ENCODE measurements at regions not wholly inside any gene's neighbourhood (a gene's known extent, or its start where the extent isn't known, plus 50 kb on each side); places are given as distances from the start of the nearest gene placed in this dataset.
"Not testable (repeated sequence)": the region's sequence is repeated elsewhere in the genome, so short reads cannot be mapped to it uniquely, and the experiment has no call there.

DNA sequence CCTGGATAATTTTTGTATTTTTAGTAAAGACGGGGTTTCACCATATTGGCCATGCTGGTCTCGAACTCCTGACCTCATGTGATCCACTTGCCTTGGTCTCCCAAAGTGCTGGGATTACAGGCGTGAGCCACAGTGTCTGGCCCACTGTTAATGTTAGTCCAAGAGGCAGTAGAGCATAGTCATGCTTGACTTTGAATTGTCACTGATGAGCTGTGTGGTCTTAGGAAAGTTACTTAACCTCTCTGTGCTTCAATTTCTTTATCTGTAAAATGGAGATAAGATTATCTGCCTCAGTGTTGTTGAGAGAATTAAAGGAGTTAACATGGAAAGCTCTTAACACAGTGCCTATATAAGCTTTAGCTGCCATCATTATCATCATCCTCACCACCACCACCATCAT is 78.1 kb downstream of the TBX3 start:
- Mint-ChIP-seq H3K27ac (no peak overlapping the region), H3K36me3 (ENCODE audit: low read depth) (no peaks in the 10 kb centered on the region), H3K9me3 (no peaks in the 10 kb centered on the region), H3K4me1 (ENCODE audit: low read depth) (no peaks in the 10 kb centered on the region), H3K27me3 (no peaks in the 10 kb centered on the region), H3K4me3 (no peak overlapping the region)
- ATAC-seq, result no peak
- DNase-seq, result no peak
- intact Hi-C loops (cut with micrococcal nuclease), result no loop called here
- CTCF ChIA-PET, result no interaction called here
- TF ChIP-seq, protein P1, sequence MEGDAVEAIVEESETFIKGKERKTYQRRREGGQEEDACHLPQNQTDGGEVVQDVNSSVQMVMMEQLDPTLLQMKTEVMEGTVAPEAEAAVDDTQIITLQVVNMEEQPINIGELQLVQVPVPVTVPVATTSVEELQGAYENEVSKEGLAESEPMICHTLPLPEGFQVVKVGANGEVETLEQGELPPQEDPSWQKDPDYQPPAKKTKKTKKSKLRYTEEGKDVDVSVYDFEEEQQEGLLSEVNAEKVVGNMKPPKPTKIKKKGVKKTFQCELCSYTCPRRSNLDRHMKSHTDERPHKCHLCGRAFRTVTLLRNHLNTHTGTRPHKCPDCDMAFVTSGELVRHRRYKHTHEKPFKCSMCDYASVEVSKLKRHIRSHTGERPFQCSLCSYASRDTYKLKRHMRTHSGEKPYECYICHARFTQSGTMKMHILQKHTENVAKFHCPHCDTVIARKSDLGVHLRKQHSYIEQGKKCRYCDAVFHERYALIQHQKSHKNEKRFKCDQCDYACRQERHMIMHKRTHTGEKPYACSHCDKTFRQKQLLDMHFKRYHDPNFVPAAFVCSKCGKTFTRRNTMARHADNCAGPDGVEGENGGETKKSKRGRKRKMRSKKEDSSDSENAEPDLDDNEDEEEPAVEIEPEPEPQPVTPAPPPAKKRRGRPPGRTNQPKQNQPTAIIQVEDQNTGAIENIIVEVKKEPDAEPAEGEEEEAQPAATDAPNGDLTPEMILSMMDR (IDR thresholded peaks at IDR 0.05), result no peak
- POLR2A ChIA-PET, result no interaction called here

DNA sequence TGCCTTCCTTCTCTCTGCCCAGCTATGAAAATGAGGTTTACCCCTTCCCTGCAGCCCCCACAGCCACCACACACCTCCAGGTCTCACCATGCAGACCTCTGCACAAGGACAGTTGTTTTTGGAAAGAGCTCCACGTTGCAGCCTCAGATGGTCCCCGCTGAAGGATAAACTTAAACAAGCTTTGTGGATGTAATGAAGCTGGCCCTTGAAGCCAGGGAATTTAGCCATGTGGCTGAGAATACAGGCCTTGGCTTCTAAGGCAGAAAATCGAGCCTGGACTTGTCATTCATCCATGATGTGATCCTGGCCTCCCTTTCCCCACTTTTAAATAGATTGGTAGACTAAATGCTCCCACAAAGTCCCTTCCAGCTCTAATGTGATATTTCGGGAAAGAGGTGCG is 79.4 kb downstream of the TBX3 start:
- CTCF ChIA-PET, result no interaction called here

DNA sequence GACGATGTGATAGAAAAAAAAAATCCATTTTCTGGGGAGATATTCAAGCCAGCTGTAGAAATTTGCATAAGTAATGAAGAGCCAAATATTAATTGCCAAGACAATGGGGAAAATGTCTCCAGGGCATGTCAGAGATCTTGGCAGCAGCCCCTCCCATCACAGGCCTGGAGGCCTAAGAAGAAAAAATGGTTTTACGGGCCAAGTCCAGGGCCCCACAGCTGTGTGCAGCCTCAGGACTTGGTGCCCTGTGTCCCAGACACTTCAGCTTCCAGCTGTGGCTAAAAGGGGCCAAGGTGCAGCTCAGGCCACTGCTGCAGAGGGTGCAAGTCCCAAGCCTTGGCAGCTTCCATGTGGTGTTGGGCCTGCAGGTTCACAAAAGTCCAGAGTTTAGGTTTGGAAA is 83.4 kb downstream of the TBX3 start:
- H3K4me1 Mint-ChIP-seq (ENCODE audit: low read depth); CTCF ChIA-PET; H3K4me3 Mint-ChIP-seq: not testable (repeated sequence)

More for the DNA sequence above, 79.4 kb downstream of the TBX3 start:
- no peak for ATAC-seq
- Mint-ChIP-seq H3K4me1 (ENCODE audit: low read depth) (no peaks in the 10 kb centered on the region), H3K27ac (no peak overlapping the region), H3K4me3 (no peak overlapping the region), H3K9me3 (no peaks in the 10 kb centered on the region), H3K36me3 (ENCODE audit: low read depth) (no peaks in the 10 kb centered on the region), H3K27me3 (no peaks in the 10 kb centered on the region)
- TF ChIP-seq, protein P1 (IDR thresholded peaks at IDR 0.05), result no peak
- POLR2A ChIA-PET, result interaction anchor here (0.6 kb wide), 1 partner anchor 510 kb away, joined by 3 read pairs; no protein-coding TSS in a partner anchor
- intact Hi-C loops (cut with micrococcal nuclease), result no loop called here
- DNase-seq, result no peak

DNA sequence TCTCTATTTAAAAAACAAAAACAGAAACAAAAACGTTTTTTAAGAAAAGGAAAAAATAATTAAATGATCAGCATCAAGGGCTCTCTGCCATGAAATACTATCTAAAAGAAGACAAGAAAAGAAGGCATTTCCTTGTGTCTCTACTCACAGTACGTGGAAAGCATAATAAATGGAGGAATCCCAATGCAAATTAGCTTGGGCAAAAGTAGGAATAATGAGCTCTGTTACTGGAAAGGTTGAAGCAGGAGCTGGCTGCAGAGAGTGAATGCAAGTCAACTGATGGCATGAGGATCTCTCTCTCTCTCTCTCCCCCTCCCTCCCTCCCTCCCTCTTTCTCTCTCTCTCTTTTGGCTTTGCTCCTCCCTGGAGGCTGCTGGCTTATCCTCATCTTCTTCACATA is 85.9 kb downstream of the TBX3 start:
- ATAC-seq (no peak), DNase-seq (no peak)
- H3K27ac Mint-ChIP-seq, result no peak overlapping the region
- H3K4me1 Mint-ChIP-seq (ENCODE audit: low read depth), result no peaks in the 10 kb centered on the region
- peaks cover 3% of the 10 kb centered on the region for H3K27me3 Mint-ChIP-seq
- TF ChIP-seq, protein P1 (IDR thresholded peaks at IDR 0.05), result no peak
- H3K4me3 Mint-ChIP-seq, result no peak overlapping the region
- CTCF ChIA-PET, result no interaction called here
- no peaks in the 10 kb centered on the region for H3K36me3 Mint-ChIP-seq (ENCODE audit: low read depth)
- H3K9me3 Mint-ChIP-seq, result no peaks in the 10 kb centered on the region
- POLR2A ChIA-PET, result no interaction called here
- intact Hi-C loops (cut with micrococcal nuclease), result no loop called here

More for the DNA sequence above, 83.4 kb downstream of the TBX3 start:
- DNase-seq; H3K36me3 Mint-ChIP-seq (ENCODE audit: low read depth); POLR2A ChIA-PET; H3K27me3 Mint-ChIP-seq; ATAC-seq; H3K27ac Mint-ChIP-seq; intact Hi-C loops (cut with micrococcal nuclease); H3K9me3 Mint-ChIP-seq: not testable (repeated sequence)

DNA sequence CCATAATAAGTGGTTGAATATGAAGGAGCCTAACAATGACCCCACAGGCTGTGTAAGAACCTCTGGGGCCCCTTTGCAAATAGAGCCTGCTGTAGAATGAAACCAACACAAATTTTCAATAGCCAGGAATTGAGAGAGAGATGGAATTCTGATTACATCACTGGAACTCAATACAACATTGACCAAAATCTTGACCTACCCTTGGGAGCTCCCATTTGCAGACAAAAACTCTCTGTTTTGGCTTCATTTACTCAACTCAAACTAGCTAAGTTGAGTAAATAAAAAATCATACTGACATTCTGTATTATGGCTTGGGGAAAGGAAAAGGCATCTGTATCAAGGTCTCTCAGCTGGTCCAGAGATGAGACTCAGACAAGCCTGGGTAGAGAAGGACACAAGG is 91.0 kb downstream of the TBX3 start:
- ATAC-seq (no peak), DNase-seq (no peak)
- CTCF ChIA-PET, result no interaction called here
- Mint-ChIP-seq H3K27ac (no peak overlapping the region), H3K36me3 (ENCODE audit: low read depth) (no peaks in the 10 kb centered on the region), H3K4me1 (ENCODE audit: low read depth) (no peaks in the 10 kb centered on the region), H3K27me3 (peaks cover 3% of the 10 kb centered on the region), H3K4me3 (no peak overlapping the region), H3K9me3 (peaks cover 6% of the 10 kb centered on the region)
- TF ChIP-seq, protein P1 (IDR thresholded peaks at IDR 0.05), result no peak
- intact Hi-C loops (cut with micrococcal nuclease), result no loop called here
- POLR2A ChIA-PET, result no interaction called here

DNA sequence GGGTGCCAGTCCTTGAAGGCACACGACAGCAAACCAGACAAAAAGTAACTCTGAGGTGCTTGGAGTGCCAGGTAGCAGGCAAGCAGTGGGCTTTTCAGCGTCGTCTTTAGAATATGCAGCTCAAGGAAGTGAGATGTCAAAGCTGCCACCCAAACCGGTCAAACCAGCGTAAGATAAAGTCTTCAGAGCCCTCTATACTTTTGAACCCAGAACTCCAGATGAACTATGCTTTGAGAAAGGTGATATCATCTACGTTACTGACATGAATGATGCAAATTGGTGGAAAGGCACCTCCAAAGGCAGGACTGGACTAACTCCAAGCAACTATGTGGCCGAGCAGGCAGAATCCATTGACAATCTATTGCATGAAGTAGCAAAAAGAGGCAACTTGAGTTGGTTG is 95.9 kb downstream of the TBX3 start:
- TF ChIP-seq, protein P1 (IDR thresholded peaks at IDR 0.05), result no peak
- no peaks in the 10 kb centered on the region for H3K27me3 Mint-ChIP-seq
- DNase-seq (no peak), ATAC-seq (no peak)
- H3K36me3 Mint-ChIP-seq (ENCODE audit: low read depth), result no peaks in the 10 kb centered on the region
- ChIA-PET CTCF (no interaction called here), POLR2A (interaction anchor here (0.6 kb wide), 1 partner anchor 128 kb away, joined by 6 read pairs; no protein-coding TSS in a partner anchor)
- no peaks in the 10 kb centered on the region for H3K4me1 Mint-ChIP-seq (ENCODE audit: low read depth)
- H3K27ac Mint-ChIP-seq, result no peak overlapping the region
- H3K9me3 Mint-ChIP-seq, result peaks cover 6% of the 10 kb centered on the region
- H3K4me3 Mint-ChIP-seq, result no peak overlapping the region
- intact Hi-C loops (cut with micrococcal nuclease), result no loop called here
